HG03103 (cell line): ENCODE measurements at regions not wholly inside any gene's neighbourhood (a gene's known extent, or its start where the extent isn't known, plus 50 kb on each side); places are given as distances from the start of the nearest gene placed in this dataset.
"Not testable (repeated sequence)": the region's sequence is repeated elsewhere in the genome, so short reads cannot be mapped to it uniquely, and the experiment has no call there.

ENCODE experiments used
- ATAC-seq: cut with Tn5 transposase; IDR thresholded peaks from one replicate; pipeline ENCODE4 v1.9.1; 2021; ENCODE audit warnings: low read depth; ENCODE audit not compliant: unreplicated experiment

DNA sequence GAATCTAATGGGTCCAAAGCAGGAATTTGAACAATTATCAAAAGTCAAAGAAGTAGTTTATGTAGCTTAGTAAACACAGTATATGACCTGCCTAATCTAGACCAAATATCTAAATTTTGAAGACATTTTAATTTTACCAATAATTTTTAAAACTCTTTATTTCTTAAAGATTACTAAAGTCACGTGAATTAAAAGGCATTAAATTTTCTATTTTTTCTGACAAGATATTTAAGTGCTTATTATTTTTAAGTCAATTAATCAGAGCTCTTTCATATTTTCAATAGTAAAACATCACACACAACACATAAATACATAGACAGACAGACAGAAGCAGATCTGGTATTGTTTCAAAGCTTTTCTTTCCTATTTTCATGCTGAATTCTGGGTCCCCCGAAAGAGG, 89.5 kb downstream of the ZNF467 start:
- ATAC-seq, result no peak

DNA sequence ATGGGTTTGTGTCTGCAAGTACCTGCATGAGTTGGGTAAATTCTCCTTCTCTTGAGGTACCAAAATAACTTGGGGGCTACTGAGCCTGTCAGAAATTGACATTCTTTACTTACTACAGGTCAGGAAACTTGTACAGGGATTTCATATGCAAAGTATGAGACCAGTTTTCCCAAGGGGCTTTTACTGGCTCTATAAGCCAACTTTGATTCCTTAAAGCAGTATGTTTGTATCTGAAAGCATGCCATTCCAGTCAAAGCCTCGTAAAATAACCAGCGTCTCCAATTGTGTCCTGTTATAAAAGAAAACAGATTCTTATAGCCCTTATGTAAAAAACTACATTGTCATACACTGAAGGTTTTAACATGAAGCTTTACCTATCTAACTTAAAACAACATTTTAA, 90.2 kb downstream of the ZNF467 start:
- ATAC-seq, result no peak

DNA sequence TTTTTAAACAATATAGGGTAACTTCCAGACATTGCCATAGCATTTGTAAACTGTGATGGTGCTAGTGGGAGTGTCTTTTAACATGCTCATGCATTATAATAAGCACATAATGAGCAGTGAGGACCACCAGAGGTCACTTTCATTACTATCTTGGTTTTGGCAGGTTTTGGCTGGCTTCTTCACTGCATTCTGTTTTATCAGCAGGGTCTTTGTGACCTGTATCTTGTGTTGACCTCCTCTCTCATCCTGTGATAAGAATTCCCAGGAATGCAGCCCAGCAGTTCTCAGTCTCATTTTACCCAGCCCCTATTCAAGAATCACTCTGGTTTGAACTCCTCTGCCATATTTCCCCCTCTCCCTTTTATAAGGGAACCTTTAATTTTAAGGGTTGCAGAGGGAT, 91.3 kb downstream of the ZNF467 start:
- no peak for ATAC-seq

DNA sequence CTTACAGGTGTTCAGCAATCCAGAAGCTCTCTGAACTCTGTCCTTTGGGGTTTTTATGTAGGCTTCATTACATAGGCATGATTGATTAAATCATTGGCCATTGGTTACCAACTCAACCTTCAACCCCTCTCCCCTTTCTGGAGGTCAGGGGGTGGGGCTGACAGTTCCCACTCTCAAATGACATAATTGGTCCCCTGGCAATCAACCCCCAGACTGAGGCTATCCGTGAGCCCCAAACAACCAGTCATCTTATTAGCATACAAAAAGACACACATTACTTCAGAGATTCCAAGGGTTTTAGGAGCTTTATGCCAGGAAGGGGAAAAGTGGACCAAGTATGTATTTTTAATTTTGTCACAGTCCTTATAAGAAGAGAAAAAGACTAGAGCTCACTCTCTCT, 92.1 kb downstream of the ZNF467 start:
- no peak for ATAC-seq

DNA sequence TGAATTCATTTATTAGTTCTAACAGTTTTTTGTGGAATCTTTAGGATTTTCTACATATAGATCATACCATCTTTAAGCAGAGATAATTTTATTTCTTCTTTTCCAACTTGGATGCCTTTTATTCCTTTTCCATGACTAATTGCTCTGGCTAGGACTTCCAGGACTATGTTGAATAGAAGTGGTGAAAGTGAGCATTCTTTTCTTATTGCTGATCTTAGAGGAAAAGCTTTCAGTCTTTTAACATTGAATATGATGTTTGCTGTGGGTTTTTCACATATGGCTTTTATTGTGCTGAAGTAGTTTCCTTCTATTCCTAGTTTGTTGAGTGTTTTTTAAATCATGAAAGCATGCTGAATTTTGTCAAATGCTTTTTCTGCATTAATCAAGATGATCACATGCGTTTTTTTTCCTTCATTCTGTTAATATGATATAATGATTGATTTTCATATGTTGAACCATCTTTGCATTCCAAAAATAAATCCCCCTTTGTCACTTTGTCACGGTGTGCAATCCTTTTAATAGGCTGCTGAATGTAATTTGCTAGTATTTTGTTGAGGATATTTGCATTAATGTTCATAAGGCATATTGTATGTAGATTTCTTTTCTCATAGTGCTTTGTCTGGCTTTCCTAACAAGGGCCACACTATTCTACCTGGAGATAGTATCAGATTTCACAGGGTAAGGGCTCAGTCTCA, 92.9 kb downstream of the ZNF467 start:
- ATAC-seq, result no peak

DNA sequence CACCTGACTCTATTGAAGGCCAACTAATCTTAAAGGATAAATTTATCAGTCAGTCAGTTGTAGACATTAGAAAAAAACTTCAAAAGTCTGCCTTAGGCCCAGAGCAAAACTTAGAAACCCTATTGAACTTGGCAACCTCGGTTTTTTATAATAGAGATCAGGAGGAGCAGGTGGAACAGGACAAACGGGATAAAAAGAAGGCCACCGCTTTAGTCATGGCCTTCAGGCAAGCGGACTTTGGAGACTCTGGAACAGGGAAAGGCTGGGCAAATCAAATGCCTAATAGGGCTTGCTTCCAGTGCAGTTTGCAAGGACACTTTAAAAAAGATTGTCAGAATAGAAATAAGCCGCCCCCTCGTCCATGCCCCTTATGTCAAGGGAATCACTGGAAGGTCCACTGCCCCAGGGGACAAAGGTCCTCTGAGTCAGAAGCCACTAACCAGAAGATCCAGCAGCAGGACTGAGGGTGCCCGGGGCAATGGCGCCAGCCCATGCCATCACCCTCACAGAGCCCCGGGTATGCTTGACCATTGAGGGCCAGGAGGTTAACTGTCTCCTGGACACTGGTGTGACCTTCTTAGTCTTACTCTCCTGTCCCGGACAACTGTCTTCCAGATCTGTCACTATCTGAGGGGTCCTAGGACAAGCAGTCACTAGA, 98.5 kb downstream of the ZNF467 start:
- not testable (repeated sequence) for ATAC-seq

DNA sequence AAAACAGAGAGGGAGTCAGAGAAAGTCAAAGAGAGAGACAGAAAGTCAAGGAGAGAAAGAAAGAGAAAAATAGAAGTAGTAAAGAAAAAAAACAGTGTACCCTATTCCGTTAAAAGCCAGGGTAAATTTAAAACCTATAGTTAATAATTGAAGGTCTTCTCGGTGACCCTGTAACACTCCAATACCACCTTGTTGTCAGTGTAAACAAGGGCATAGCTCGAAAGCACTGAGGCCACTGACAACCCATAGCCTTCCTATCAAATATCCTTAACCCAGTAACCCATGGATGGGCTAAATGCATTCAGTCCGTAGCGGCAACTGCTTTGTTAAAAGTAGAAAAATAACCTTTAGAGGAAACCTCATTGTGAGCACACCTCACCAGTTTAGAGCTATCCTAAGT, 100.4 kb downstream of the ZNF467 start:
- ATAC-seq, result no peak

DNA sequence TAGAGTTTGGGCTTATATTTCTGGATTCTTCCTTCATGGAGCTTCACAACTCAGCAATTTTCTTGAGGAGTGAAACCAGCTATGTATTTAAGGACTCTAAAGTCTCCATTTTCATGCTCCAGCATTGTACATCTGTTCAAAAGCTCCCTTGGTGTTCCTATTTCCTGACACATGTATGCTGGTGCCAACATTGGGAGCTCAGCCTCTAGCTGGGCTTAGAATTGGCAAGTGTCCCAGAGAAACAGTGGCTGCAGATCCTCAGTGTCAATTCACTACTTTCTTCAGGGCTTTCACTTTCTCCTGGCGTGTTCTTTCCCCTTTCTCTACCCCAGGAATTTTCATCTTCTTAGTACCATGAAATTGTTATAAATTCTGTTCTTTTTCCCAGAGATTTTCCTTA, 103.1 kb downstream of the ZNF467 start:
- no peak for ATAC-seq

DNA sequence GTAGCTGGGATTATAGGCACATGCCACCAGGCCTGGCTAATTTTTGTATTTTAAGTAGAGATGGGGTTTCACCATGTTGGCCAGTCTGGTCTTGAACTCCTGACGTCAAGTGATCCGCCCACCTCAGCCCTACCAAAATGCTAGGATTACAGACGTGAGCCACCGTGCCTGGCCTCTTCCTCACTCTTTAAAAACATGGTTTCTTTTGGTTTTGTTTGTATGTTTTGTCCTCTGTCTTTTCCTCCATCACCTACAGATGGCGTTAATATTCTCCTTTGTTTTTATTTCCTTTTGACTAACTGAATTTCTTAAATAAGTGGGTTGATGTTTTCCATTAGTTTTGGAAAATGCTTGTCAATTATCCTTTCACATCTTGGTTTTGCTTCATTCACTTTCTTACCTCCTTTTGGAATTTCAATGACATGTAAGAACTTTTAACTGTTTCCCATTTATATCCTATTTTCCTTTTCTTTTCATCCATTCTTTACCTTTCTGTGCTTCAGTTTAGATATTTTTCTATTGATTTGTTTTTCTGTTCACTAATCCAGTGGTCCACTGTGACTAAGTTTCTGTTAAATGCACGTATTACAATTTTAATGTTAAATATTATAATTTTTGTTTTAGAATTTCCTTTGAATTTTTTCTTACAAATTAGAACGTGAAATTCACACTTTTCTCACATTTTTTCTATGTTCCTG, 104.1 kb downstream of the ZNF467 start:
- no peak for ATAC-seq

DNA sequence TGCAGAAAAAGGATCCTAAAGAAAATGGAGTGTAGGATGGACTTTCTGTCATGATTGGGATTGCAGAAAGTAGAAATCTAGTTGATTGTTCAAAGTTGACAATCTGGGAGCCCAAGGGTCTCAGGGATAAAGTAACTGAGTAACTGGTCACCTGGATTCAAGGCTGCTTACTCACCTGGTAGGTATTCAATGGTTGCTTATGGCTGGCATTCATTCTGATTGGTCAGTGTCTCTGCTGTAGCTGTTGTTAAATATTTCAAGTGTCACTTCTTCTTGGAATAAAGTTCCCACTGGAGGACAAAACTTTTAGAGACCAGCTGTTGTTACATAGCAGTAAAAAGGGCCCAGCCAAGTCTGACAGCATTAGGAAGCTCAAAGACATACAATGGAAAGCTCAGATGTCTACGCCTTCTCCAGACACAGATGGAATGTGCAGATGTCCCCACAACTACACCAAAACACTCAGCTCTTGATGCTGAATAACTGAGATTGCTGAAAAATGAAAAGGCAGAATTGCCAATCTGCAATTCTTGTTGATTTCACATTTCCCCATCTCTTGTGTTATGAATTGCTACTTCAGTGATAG, 106.9 kb downstream of the ZNF467 start:
- ATAC-seq, result no peak

DNA sequence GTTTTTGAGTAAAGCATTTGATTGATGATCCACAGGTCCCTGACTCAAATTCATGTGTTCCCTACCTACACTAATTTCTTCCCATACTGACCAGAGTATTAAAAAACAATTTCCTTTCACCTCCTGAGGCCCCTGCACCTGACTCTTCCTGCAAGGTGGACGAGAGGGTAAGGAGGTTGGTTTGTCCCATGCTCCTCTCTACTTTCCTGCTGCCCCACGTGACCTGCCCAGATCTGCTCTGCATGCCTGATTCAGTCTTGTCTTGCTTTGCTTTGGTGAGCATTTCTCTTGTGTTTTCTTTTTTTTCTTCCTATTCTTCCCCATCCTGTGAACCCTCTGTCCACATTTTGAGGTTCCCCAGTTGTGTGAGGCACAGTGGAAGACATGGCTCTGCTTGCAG, 107.8 kb downstream of the ZNF467 start:
- ATAC-seq, result not testable (repeated sequence)

DNA sequence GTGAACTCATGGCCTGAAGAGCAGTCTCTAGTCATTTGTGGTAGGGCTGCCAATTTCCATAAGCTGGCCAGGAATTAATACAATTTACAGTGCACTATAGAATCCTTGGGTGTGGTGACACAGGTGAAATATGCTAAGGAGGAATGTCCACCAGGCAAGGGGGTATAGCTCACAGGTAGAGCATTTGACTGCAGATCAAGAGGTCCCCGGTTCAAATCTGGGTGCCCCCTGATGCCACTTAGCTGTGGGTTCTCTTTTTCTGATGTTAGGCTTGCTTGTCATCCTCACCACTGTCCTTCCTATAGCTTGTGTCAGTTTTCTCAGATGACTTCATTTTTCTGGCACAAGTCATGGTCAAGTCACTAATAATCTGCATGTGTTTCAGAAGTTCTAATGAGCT, 108.7 kb downstream of the ZNF467 start:
- ATAC-seq, result no peak

DNA sequence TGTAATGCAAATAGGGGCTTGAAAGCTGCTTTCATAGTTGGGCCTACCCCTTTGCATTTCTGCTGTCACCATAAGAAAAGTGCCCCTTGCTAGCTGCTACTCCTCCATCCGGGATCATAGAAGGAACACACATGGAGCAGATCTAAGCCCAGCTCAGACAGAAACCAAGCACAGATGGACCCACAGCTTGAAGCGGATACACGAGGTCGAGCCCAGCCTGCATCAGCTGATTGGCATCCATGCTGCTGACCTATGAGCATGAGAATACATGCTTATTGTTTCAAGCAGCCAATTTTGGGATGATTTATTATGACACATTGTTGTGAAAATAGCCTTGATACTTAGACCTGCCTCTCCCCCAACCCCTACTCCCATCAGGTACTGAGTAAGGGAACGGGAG, 109.2 kb downstream of the ZNF467 start:
- ATAC-seq, result no peak

DNA sequence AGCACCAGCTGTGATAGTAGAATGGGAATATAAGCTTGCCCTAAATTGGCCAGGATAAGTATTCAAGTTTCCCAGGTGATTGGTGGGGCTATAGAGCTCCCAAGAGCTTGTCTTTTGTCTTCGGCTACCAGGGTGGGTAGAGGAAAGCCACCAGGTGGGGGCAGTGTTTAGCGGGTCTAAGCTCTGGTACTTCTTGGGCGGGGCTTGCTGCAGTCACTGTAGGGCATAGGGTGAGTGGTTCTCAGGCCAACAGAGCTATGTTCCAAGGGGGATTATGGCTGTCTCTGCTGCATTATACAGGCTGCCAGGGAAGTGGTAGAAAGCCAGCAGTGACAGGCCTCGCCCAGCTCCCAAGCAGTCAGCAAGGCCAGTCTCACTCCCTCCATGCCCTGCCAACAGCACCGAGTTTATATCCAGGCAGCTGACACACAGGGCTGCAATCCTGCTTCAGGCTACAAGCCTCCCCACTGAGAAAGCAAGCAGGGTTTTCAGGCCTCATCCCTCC, 110.7 kb downstream of the ZNF467 start:
- ATAC-seq, result peak; percentile 91

DNA sequence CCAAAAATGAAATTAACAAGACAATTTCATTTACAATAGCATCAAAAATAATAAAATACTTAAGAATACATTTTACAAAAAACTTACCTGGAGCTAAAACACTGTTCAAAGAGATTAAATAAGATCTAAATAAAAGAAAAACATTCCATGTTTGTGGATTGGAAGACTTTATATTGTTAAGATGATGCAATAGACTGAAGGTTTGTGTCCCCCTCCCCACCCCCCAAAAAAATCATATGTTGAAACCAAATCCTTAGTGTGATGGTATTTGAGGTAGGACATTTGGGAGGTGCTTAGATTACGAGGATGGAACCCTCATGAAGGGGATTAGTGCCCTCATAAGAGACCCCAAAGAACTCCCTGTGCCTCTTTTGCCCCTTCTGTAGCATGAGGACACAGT, 117.6 kb downstream of the ZNF467 start:
- ATAC-seq, result no peak

DNA sequence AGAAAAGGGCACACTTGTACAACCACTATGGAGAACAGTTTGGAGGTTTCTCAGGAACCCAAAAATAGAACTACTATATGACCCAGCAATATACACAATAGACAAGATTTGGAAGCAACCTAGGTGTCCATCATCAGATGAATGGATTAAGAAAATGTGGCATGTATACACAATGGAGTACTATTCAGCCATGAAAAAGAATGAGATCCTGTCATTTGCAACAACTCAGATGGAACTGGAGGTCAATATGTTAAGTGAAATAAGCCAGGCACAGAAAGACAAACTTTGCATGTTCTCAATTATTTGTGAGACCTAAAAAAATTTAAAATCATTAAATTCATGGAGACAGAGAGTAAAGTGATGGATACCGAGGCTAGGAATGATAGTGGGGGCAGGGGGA, 118.8 kb downstream of the ZNF467 start:
- ATAC-seq, result no peak

DNA sequence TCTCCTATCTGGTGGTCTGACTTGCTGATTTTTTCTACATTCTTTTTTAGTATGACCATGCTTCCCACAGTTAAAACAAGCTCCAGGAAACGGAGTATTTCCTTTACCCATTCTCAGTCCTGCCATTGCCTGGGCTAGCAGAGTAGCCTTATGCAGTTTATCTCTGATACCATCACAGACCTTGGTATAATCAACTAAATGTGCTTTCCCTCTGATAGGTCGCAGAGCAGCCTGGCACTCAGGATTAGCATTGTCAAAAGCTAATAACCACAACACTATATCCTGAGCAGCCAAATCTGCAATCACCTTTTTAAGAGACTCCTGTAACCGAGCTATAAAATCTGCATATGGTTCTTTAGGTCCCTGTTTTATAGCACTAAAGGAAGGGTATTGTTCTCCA, 123.2 kb downstream of the ZNF467 start:
- ATAC-seq, result not testable (repeated sequence)

DNA sequence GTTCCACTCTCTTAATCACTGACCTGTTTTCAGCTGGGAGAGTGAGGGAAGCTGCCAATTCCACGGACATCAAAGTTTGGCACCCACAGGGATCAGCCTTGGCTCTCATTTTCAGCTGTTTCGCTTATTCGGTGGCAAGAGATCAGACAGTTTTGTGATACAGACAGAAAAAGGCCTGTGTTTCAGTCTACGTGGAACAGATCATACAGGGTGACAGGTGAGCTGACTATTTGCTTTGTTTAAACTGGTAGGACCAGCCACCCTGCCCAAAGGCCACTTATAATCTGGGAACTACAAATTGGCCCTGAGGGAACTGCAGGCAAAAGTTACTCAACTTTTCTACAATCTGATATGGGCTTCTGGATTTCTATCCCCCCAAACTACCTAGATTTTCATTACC, 128.6 kb downstream of the ZNF467 start:
- ATAC-seq, result no peak

DNA sequence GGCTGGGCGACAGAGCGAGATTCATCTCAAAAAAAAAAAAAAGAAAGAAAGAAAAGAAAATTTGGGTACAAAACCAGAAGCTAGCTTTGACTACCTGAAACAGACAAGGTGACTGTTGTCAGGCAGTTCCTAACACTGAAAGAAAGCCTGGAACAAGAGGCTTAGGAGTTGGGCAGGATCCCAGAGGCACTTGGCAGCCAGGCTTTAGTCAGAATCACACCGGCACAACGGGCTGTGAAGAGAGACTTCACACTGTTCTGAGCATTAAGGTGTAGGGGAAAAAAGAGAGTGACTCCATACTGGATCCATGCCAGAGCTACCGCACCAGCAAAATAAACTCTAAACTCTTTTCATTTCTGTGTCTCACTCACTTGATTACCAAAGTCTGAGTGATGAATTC, 130.8 kb downstream of the ZNF467 start:
- no peak for ATAC-seq

DNA sequence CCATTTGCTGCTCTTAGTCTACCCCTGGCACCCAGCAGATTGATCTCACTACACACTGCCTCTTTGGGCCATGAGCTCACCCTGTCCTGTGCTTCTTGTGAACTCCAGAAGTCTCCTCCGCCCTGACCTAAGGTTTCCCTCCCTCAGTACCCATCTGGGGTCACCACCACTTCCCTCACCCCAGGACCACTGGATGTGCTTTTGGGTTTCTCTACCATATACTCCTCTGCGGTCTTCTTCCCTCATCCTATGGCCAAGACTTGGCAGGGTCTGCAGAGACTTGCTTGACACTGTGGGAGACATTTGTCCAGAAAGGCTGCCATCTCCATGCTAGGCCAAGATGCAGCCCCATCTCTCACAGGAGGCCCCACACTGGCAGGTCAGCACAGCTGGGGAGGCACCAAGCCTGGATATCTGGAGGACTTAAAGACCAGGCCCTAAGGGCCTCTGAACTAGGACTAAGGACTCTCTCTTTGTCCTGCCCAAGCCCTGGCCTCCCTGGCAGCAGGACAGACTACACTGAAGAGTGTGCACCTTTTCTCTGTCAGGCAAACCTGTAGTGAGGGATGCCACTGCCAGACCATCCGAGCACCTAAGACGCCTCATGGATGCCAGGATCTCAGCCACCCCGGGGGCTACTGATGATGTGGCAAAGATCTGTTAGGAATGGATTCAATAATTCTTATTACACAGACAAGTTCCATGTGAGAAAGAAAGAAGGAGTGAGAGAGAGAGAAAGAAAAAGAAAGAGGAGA, 134.6 kb downstream of the ZNF467 start:
- ATAC-seq, result no peak
